Lung (tissue), 11 donors: ENCODE measurements at regions not wholly inside any gene's neighbourhood (a gene's known extent, or its start where the extent isn't known, plus 50 kb on each side); places are given as distances from the start of the nearest gene placed in this dataset.

Experiments
- ATAC-seq: fragments of 200-7000 bp; cut with Tn5 transposase; one replicate; pipeline ENCODE4 v1.9.1; 2020; ENCODE audit warnings: moderate number of reproducible peaks; ENCODE audit not compliant: insufficient read depth, low FRiP score
- DNase-seq, 3 donors: peaks; one replicate each; pipeline ENCODE4 v3.0.0-alpha.2; 2013 to 2017
- H3K27ac ChIP-seq, 2 donors: one replicate each; pipeline ENCODE4 v1.5.1; 2013; ENCODE audit warnings: mild to moderate bottlenecking in 2 of 2, moderate library complexity in 2 of 2, control low read depth in 1 of 2, inconsistent platforms in 1 of 2, low read depth in 1 of 2, low read length in 1 of 2
- H3K27me3 ChIP-seq, 3 donors: one replicate each; pipeline ENCODE4 v1.5.1; 2013; ENCODE audit warnings: low read length in 2 of 3; ENCODE audit not compliant: control insufficient read depth in 3 of 3, insufficient read depth in 3 of 3
- H3K36me3 ChIP-seq, 4 donors: one replicate each; pipeline ENCODE4 v1.5.1; 2013; ENCODE audit warnings: low read length in 4 of 4, mild to moderate bottlenecking in 1 of 4, moderate library complexity in 1 of 4; ENCODE audit not compliant: control insufficient read depth in 4 of 4, insufficient read depth in 4 of 4
- H3K4me1 ChIP-seq, 5 donors: one replicate each; pipeline ENCODE4 v1.5.1; 2013; ENCODE audit warnings: low read length in 5 of 5, mild to moderate bottlenecking in 2 of 5, moderate library complexity in 1 of 5; ENCODE audit not compliant: control insufficient read depth in 5 of 5, insufficient read depth in 5 of 5
- H3K4me3 ChIP-seq: one replicate; pipeline ENCODE4 v1.5.1; 2013; ENCODE audit warnings: mild to moderate bottlenecking, control low read depth, moderate library complexity
- H3K9ac ChIP-seq, 2 donors: one replicate each; pipeline ENCODE4 v1.5.1; 2013; ENCODE audit warnings: low read length in 2 of 2, control low read depth in 1 of 2; ENCODE audit not compliant: insufficient read depth in 1 of 2
- H3K9me3 ChIP-seq, 4 donors: one replicate each; pipeline ENCODE4 v1.5.1; 2013; ENCODE audit warnings: low read length in 3 of 4, mild to moderate bottlenecking in 1 of 4, moderate library complexity in 1 of 4; ENCODE audit not compliant: control insufficient read depth in 4 of 4, insufficient read depth in 3 of 4
- CTCF ChIP-seq: IDR thresholded peaks from 2 replicates; pipeline ENCODE4 v1.5.1; 2012; ENCODE audit warnings: mild to moderate bottlenecking; ENCODE audit errors: control extremely low read depth, extremely low read depth
- WGBS, 2 donors: extraction: QIAGEN DNeasy Blood & Tissue Kit; methylation state at CpG; one replicate each; pipeline ENCODE4 v1.1.7; 2013; 5-methylcytosine and 5-hydroxymethylcytosine counted together
- donor health status: control.
- donor health status: control.
- donor health status: Bipolar disorder and iron deficiency.
- donor health status: healthy.
- donor health status: DM: yes; HTN: yes; CAD: no.

DNA sequence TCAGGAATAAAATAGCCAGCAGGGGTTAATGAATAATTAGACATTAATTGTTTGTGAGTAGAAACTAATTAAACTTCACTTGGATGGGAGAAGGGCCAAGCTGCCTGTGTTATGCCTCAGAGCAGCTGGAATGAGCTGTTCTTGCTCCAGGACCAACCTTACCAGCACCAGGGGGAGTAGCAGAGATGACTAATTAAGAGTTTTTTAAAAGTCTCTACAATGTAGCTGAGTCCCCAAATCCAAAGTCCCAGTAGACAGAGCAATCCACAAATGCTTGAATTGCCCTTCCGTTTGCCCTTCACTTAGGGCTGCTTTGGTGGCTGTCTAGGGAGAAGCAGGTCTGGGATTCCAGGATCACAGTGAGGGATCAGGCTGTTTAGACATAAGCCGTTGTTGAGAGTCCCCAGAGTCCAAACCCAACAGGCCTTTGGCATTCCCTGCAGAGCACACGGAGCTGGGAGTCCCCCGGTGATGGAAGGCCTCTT, 59.4 kb downstream of the RHOB start:
- no peak for TF ChIP-seq CTCF
- Histone ChIP-seq H3K36me3 (no peaks in the 10 kb centered on the region), H3K9me3 (no peaks in the 10 kb centered on the region), H3K9ac (no peak overlapping the region), H3K4me1 (no peaks in the 10 kb centered on the region), H3K4me3 (no peak overlapping the region), H3K27me3 (no peaks in the 10 kb centered on the region), H3K27ac (no peak overlapping the region)
- DNase-seq (no peak), ATAC-seq (no peak)
- 90 to 94% methylated on average over 4 of the region's 4 CpGs for WGBS, 2 donors

DNA sequence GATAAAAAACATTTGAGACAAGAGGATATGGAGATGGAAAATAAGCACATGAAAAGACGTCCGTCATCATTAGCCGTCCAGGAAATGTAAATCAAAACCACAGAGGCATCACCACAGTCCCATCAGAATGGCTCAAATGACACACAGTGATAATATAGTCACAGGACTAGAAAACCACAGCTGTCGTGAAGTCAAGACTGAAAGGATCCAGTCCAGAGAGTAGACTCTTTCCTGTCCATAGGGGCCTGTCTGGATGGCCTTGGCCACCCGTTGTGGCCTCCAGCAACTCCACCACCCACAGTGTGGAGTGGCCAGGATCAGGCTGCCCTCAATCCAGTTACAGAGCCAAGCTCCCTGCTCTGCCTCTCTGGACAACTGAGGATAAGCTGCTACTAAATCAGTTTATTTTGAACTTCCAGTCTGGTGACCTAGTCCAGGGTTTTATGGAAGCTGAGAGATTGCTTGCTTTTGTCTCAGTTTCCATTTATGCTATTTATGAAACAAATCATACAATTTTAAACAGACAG, 60.4 kb downstream of the RHOB start:
- DNase-seq (no peak), ATAC-seq (no peak)
- 62 to 66% methylated on average over 5 of the region's 5 CpGs for WGBS, 2 donors
- no peak for TF ChIP-seq CTCF
- no peaks in the 10 kb centered on the region for H3K4me1 ChIP-seq
- no peak overlapping the region for H3K4me3 ChIP-seq
- no peaks in the 10 kb centered on the region for H3K9me3 ChIP-seq
- no peak overlapping the region for H3K9ac ChIP-seq
- no peaks in the 10 kb centered on the region for H3K36me3 ChIP-seq
- no peaks in the 10 kb centered on the region for H3K27me3 ChIP-seq
- no peak overlapping the region for H3K27ac ChIP-seq

DNA sequence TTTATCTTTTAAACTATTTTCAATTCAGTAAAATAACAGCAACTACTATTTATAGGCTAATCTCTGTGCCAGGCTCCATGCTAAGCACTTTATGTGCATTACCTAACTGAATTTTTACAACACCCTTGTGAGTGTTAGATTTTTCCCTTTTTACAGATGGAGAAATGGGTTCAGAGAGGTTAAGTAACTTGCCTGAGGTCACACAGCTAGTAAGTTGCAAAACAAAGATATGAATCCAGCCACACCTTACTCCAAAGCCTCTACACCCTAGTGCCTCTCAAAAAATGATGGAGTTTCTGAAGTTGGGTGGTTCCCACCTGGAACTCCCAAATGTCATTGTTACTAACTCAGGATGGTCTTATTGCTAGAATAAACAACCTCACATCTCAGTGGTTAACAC, 60.8 kb downstream of the RHOB start:
- H3K36me3 ChIP-seq: no peaks in the 10 kb centered on the region
- H3K9me3 ChIP-seq: no peaks in the 10 kb centered on the region
- no peak overlapping the region for H3K4me3 ChIP-seq
- no peaks in the 10 kb centered on the region for H3K27me3 ChIP-seq
- TF ChIP-seq CTCF: no peak
- ATAC-seq: no peak
- H3K27ac ChIP-seq: no peak overlapping the region
- no peaks in the 10 kb centered on the region for H3K4me1 ChIP-seq
- H3K9ac ChIP-seq: no peak overlapping the region
- DNase-seq: no peak

GRCh38 chr2:20509301-20509769, 62.5 kb downstream of the RHOB start:
- Histone ChIP-seq H3K9me3 (no peaks in the 10 kb centered on the region), H3K9ac (no peak overlapping the region), H3K27me3 (no peaks in the 10 kb centered on the region), H3K4me3 (no peak overlapping the region), H3K27ac (no peak overlapping the region), H3K36me3 (no peaks in the 10 kb centered on the region), H3K4me1 (no peaks in the 10 kb centered on the region)
- 91% methylated on average over 6 of the region's 6 CpGs for WGBS, 2 donors
- no peak for TF ChIP-seq CTCF
- DNase-seq (no peak), ATAC-seq (no peak)
